ENCODE measurements at regions not wholly inside any gene's neighbourhood (a gene's known extent, or its start where the extent isn't known, plus 50 kb on each side); places are given as distances from the start of the nearest gene placed in this dataset.

DNA sequence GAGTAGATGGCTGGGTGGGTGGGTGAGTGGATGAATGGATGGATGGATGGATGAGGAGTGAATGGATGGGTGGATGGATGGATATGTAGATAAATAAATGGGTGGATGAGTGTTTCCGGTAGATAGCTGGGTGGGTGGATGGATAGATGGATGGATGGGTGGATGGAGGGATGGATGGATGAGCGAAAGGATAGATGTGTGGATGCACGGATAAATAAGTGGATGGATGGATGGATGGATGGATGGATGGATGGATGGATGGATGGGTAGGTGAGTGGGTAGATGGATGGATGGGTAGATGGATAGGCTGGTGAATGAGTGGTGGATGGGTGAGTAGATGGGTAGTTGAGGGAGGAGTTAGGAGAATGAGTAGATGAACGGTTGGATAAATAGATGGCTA, 349.3 kb downstream of the MN1 start:
- TF ChIP-seq CTCF (IDR thresholded peaks at IDR 0.05; ENCODE audit: low read depth, low read length) (no peak), EZH2phosphoT487 (IDR thresholded peaks at IDR 0.05; ENCODE audit: low read depth) (no peak)
